HG03442 (cell line): ENCODE measurements at regions not wholly inside any gene's neighbourhood (a gene's known extent, or its start where the extent isn't known, plus 50 kb on each side); places are given as distances from the start of the nearest gene placed in this dataset.

Experiments used
- ATAC-seq: cut with Tn5 transposase; IDR thresholded peaks from one replicate; pipeline ENCODE4 v1.9.1; 2021; ENCODE audit warnings: mild to moderate bottlenecking, moderate library complexity; ENCODE audit not compliant: unreplicated experiment

GRCh38 chr18:31213641-31214040 lies 51.0 kb upstream of the DSC1 start:
- ATAC-seq: no peak

- no peak for ATAC-seq
Measured at GRCh38 chr18:31217038-31217849, 54.6 kb upstream of the DSC1 start.

- no peak for ATAC-seq
Measured at GRCh38 chr18:31218671-31219383, 56.2 kb upstream of the DSC1 start.

GRCh38 chr18:31219395-31219794 lies 56.7 kb upstream of the DSC1 start:
- ATAC-seq: no peak

GRCh38 chr18:31223371-31223770 lies 60.7 kb upstream of the DSC1 start:
- ATAC-seq: no peak

- no peak for ATAC-seq
Measured at GRCh38 chr18:31225668-31226067, 63.0 kb upstream of the DSC1 start.

- ATAC-seq: no peak
Measured at GRCh38 chr18:31227497-31228229, 65.0 kb upstream of the DSC1 start.

- ATAC-seq: no peak
Measured at GRCh38 chr18:31229829-31230228, 67.2 kb upstream of the DSC1 start.

- peak; percentile 84 for ATAC-seq
Measured at GRCh38 chr18:31230495-31230894, 67.8 kb upstream of the DSC1 start.

GRCh38 chr18:31232013-31232412 lies 69.4 kb upstream of the DSC1 start:
- no peak for ATAC-seq

GRCh38 chr18:31232775-31233424 lies 70.2 kb upstream of the DSC1 start:
- ATAC-seq: no peak

- ATAC-seq: no peak
Measured at GRCh38 chr18:31233621-31234275, 71.1 kb upstream of the DSC1 start.

- ATAC-seq: no peak
Measured at GRCh38 chr18:31235856-31236255, 73.2 kb upstream of the DSC1 start.

- ATAC-seq: no peak
Measured at GRCh38 chr18:31237142-31237541, 74.5 kb upstream of the DSC1 start.

GRCh38 chr18:31241425-31241824 lies 76.5 kb upstream of the DSG1 start:
- ATAC-seq: no peak

- ATAC-seq: peak; percentile 50
Measured at GRCh38 chr18:31241900-31242409, 76.0 kb upstream of the DSG1 start.

- no peak for ATAC-seq
Measured at GRCh38 chr18:31243740-31244512, 74.0 kb upstream of the DSG1 start.

GRCh38 chr18:31244771-31245394 lies 73.1 kb upstream of the DSG1 start:
- no peak for ATAC-seq

- no peak for ATAC-seq
Measured at GRCh38 chr18:31245820-31246219, 72.1 kb upstream of the DSG1 start.
